ENCODE measurements at regions not wholly inside any gene's neighbourhood (a gene's known extent, or its start where the extent isn't known, plus 50 kb on each side); places are given as distances from the start of the nearest gene placed in this dataset.

DNA sequence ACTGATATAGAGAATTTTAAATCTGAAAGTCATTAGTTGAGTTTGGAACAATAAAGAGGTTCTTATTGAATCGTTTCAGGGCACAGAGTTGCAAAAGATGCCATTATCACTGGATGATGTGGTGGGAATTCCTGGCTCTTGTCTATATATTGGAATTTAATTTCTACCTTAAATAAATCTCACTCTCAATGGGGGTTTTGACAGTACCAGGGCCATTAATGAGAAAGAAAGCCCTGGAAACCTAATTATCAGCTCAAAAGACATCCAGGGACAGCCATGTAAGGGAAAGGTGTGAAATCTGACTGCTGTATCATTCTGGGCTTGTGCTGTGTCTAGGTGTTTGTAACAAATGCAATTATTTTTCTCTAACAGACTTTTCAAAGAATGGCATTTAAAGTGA lies 285.7 kb downstream of the TBL1XR1 start:
- TF ChIP-seq, protein P1, sequence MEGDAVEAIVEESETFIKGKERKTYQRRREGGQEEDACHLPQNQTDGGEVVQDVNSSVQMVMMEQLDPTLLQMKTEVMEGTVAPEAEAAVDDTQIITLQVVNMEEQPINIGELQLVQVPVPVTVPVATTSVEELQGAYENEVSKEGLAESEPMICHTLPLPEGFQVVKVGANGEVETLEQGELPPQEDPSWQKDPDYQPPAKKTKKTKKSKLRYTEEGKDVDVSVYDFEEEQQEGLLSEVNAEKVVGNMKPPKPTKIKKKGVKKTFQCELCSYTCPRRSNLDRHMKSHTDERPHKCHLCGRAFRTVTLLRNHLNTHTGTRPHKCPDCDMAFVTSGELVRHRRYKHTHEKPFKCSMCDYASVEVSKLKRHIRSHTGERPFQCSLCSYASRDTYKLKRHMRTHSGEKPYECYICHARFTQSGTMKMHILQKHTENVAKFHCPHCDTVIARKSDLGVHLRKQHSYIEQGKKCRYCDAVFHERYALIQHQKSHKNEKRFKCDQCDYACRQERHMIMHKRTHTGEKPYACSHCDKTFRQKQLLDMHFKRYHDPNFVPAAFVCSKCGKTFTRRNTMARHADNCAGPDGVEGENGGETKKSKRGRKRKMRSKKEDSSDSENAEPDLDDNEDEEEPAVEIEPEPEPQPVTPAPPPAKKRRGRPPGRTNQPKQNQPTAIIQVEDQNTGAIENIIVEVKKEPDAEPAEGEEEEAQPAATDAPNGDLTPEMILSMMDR (IDR thresholded peaks at IDR 0.05) = no peak
- TF ChIP-seq POLR2A (IDR thresholded peaks at IDR 0.05) (no peak), POLR2AphosphoS5 (IDR thresholded peaks at IDR 0.05) (no peak)

Measured in gastroesophageal sphincter (tissue), 3 donors.